ENCODE measurements at regions not wholly inside any gene's neighbourhood (a gene's known extent, or its start where the extent isn't known, plus 50 kb on each side); places are given as distances from the start of the nearest gene placed in this dataset.

DNA sequence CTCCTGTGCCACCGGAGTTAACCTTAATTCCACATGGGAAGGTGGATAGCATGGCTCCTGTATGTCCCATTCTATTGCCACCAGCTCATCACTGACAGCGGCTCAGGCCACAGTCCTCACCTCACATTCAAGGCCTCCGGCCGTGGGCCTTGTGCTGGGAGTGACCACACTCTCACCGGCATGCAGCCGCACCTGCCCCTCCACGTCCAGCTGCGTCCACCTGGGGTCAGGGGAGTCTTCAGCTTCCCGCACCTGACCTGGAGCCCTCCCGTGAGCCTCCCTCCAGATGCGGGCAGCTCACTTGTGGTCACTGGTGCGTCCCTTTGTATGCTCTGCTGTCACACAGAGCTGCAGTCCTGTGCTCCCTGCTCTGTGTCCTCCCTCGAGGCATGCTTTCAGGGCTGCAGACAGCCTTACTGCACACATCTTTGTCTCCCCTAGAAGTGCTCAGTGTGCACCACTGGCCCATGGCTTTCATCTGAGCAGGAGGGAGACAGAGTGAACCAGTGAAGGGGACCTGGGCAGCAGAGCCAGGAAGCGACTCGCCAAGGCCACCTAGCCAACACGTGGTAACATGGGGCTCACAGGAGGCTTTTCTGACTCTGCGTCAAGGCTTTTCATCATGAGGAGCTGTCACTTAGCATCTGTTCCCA lies 210.1 kb downstream of the ERCC6L2 start:
- no peak for DNase-seq
- TF ChIP-seq, protein P1, sequence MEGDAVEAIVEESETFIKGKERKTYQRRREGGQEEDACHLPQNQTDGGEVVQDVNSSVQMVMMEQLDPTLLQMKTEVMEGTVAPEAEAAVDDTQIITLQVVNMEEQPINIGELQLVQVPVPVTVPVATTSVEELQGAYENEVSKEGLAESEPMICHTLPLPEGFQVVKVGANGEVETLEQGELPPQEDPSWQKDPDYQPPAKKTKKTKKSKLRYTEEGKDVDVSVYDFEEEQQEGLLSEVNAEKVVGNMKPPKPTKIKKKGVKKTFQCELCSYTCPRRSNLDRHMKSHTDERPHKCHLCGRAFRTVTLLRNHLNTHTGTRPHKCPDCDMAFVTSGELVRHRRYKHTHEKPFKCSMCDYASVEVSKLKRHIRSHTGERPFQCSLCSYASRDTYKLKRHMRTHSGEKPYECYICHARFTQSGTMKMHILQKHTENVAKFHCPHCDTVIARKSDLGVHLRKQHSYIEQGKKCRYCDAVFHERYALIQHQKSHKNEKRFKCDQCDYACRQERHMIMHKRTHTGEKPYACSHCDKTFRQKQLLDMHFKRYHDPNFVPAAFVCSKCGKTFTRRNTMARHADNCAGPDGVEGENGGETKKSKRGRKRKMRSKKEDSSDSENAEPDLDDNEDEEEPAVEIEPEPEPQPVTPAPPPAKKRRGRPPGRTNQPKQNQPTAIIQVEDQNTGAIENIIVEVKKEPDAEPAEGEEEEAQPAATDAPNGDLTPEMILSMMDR (IDR thresholded peaks at IDR 0.05) = no peak
- no peaks in the 10 kb centered on the region for H3K36me3 ChIP-seq
- no peak for ATAC-seq
- H3K4me3 ChIP-seq = no peak overlapping the region
- intact Hi-C loops (cut with DNase I) = no loop called here
- WGBS, 2 donors = 81 to 88% methylated on average over 17 of the region's 17 CpGs
- H3K4me1 ChIP-seq = no peaks in the 10 kb centered on the region
- H3K27me3 ChIP-seq = peaks cover 0 to 45% (median 23%) of the 10 kb centered on the region in 7 donors
- H3K9me3 ChIP-seq = peaks cover 0 to 2% (median 0%) of the 10 kb centered on the region in 11 donors
- H3K27ac ChIP-seq = no peak overlapping the region

DNA sequence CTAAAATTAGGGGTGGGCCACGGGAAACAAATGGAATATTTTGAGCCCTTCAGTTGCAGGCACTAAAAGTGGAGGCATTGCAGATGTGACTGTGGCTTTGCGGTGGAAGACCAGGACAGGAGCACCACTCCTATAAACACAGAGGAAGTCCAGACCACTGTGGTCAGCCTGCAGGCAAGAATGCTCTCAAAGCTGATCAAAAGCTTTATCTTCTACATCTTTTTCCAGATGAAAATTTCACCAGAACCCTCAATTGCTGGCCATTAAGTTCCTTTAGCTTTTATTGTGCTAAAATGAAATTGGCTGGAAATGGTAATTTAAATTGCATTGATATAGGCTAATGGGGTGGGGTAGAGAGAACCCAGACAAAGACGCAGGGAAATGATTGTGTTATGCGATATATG lies 208.8 kb downstream of the ERCC6L2 start:
- no peak for ATAC-seq
- WGBS, 2 donors = 79 to 83% methylated on average over 4 of the region's 4 CpGs
- intact Hi-C loops (cut with DNase I) = no loop called here

DNA sequence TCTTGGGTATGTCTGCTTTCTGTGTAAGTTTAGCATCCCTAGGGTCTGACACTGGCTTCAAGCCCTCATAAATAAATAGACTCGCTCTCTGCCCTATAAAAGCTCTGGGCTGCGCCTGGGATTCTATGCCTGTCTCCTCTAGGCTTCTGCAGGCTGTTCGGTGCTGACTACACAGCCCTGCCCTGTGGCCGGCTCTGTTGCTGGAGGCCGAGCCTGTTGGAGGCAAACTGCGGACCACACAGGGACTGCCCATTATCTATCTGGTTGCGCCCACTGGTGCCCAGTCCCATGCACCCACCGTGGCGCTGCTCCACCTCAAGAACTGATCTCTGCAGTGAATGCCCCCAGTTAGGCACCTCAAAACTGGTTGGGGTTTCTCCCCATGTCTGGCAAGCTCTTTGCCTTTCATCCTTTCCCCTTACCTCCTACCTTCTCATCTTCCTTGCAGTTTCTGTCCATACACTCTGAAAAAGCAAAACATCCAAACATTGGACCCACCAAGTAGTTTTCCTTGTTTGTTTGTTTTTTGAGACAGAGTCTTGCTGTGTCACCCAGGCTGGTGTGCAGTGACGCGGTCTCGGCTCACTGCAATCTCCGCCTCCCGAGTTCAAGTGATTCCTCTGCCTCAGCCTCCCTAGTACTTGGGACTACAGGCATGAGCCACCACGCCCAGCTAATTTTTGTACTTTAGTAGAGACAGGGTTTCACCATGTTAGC lies 207.2 kb downstream of the ERCC6L2 start:
- Histone ChIP-seq H3K4me3 (no peak overlapping the region), H3K4me1 (no peaks in the 10 kb centered on the region), H3K27ac (no peak overlapping the region), H3K36me3 (no peaks in the 10 kb centered on the region), H3K9me3 (no peaks in the 10 kb centered on the region), H3K27me3 (peaks cover 0 to 24% (median 15%) of the 10 kb centered on the region in 7 donors)
- WGBS, 2 donors = 84 to 94% methylated on average over 15 of the region's 15 CpGs
- ATAC-seq (no peak), DNase-seq (no peak)
- TF ChIP-seq, protein P1 (IDR thresholded peaks at IDR 0.05) = no peak
- intact Hi-C loops (cut with DNase I) = no loop called here

More for the DNA sequence above, 208.8 kb downstream of the ERCC6L2 start:
- Histone ChIP-seq H3K9me3 (no peaks in the 10 kb centered on the region), H3K4me3 (no peak overlapping the region), H3K27me3 (peaks cover 0 to 37% (median 23%) of the 10 kb centered on the region in 7 donors), H3K27ac (no peak overlapping the region), H3K4me1 (no peaks in the 10 kb centered on the region), H3K36me3 (no peaks in the 10 kb centered on the region)
- TF ChIP-seq, protein P1 (IDR thresholded peaks at IDR 0.05) = no peak
- DNase-seq = no peak

GRCh38 chr9:96080364-96080763 lies 204.9 kb downstream of the ERCC6L2 start:
- TF ChIP-seq, protein P1 (IDR thresholded peaks at IDR 0.05) = no peak
- H3K36me3 ChIP-seq = no peaks in the 10 kb centered on the region
- 85 to 90% methylated on average over 8 of the region's 8 CpGs for WGBS, 2 donors
- DNase-seq (no peak), ATAC-seq (no peak)
- H3K27me3 ChIP-seq = peaks cover 0 to 7% (median under 1%) of the 10 kb centered on the region in 7 donors
- H3K4me1 ChIP-seq = no peaks in the 10 kb centered on the region
- intact Hi-C loops (cut with DNase I) = no loop called here
- H3K27ac ChIP-seq = no peak overlapping the region
- no peak overlapping the region for H3K4me3 ChIP-seq
- no peaks in the 10 kb centered on the region for H3K9me3 ChIP-seq

Data from heart right ventricle (tissue), 16 donors.